H54 (cell line): ENCODE measurements at regions not wholly inside any gene's neighbourhood (a gene's known extent, or its start where the extent isn't known, plus 50 kb on each side); places are given as distances from the start of the nearest gene placed in this dataset.

Experiments
- DNase-seq: peaks from one replicate; pipeline ENCODE4 v3.0.0; 2011; ENCODE audit warnings: low spot score, mixed read lengths; ENCODE audit not compliant: insufficient read length
- FAIRE-seq: peaks from 3 replicates; lab custom pipeline; 2011; peaks lifted over from hg19 to GRCh38; lab: Jason Lieb, UNC
- POLR2A ChIP-seq: IDR thresholded peaks from 2 replicates; pipeline ENCODE4 v1.6.1; 2011; ENCODE audit warnings: low read depth, mild to moderate bottlenecking, low read length

DNA sequence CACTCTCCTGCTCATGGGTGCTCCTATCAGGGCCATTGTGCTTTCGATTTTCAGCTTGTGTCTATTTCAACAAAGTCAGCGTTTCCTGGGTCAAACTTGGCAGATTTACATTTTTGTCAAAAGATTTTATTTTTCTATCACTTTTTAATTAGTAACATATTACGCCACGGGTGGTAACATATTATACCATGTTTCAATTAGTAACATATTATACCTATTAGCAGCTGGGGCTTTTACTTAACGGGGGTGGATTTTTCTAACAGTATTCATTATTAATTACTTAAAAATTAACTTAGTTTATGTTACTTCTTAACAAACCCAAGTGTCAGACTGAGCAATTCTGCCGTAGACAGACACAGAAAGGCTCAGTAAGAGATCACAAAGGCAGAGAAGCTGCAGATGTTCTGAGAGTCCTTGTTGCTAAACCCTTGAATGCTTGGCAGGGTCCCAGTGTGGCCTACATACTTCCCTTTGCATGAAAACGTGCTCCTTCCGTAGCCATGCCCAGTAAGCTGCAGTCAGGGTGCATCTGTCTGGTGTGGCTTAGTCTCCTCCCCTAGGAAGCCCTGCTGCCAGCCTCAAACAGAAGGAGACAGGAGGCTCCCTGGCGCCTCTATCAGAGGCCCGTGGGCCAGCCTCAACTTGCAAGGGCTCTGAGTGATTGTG, 263.1 kb upstream of the CXCL12 start:
- DNase-seq (no peak), FAIRE-seq (no peak)
- no peak for TF ChIP-seq POLR2A

DNA sequence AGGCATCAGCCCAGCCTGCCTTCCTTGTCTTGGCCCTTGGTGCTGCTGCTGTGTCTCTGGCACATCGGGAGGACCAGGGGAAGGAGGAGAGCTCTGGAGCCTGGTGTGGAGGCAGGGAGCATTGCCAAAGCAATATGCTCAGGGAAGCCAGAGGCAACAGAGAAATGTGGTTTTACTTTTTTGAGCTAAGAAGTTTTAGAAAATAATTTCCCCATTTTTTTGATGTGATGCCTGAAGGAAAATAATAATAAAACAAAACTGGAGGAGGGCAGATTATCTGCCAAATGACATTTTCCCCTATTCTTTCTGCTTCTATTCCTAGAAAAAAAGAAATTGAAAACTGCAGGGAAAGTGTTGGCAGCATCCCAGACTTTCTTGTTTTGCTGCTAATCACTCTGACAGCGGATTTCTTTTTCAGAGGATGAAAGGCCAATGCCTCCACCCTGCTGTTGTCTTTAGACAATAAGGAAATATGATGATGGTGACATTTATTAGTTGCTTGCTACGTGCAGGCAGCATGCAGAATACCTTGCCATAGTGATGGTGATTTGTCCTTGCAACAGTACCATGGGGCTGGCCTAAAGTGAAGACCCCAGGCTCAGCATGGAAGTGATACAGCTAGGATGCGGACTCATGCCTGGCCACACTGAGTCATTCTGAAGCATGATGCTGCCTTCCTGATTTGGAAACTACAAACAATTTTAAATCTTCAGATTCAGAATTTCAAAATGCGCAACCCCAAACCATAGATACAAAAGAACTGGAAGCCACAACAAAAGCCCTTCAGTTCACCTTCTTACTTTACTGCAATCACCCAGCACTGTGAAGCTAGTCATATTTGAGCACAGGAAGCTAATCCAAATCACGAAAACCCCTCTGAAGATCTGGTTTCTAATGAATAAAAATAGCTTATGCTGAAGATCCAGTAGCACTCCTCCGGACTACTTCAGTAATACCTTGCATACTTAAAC, 260.2 kb upstream of the TMEM72 start:
- FAIRE-seq (no peak), DNase-seq (no peak)
- no peak for TF ChIP-seq POLR2A

DNA sequence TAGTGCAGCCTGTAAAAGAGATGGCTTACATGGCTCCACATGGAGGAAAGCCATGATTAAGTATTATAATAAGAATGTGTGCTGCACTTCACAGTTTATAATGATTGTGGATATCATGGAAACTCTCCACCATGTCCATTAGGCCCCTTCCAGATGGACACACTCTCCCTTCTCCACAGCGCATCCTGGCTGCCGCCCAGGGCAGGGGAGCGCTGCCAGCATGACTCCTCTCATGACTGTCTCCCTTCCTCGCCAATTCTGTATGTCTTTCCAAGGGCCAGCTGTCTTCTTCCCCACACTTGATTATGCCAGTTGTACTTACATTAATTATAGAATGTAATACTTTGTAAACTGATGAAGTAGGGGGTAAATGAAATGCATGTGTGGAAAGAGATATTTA, 259.3 kb upstream of the TMEM72 start:
- no peak for TF ChIP-seq POLR2A
- FAIRE-seq (no peak), DNase-seq (no peak)

DNA sequence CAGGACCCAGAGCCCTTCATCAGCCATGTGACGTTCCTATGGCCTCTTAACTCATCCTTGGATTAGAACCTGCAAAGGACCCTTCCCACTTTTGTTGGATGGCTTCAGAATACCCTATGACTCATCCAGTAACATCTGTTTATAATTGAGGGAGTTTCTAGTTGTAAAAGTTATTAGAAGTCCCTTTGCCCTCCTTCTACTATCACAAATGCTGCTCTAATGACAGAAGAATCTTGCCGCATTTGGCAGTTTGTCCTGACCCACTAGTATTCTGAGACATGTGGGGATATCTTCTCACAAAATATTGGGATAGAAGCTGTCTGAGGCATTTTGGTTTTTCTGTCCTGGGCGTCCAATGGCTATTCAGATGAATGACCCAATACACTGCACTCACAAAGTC, 251.8 kb upstream of the TMEM72 start:
- TF ChIP-seq POLR2A, result no peak
- DNase-seq, result no peak
- FAIRE-seq, result no peak

DNA sequence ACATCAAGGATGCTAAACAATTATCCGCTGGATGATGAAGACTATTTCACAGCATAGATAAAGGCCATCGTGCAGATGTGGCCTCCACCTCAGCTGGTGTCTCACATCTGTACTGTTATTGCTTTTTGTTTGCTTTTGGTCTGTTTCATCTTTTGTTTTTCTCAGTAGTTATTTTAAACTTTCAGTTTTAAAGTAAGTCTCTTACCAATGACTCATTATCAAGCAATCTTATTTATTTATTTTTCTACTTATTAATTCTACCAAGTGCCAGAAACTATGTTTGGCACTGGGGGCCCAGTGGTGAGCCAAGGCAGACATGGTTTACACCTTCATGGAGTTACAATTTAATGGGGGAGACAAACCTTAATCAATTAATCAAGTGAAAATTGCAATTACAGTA, 250.9 kb upstream of the TMEM72 start:
- DNase-seq, result no peak
- TF ChIP-seq POLR2A, result no peak
- FAIRE-seq, result no peak

DNA sequence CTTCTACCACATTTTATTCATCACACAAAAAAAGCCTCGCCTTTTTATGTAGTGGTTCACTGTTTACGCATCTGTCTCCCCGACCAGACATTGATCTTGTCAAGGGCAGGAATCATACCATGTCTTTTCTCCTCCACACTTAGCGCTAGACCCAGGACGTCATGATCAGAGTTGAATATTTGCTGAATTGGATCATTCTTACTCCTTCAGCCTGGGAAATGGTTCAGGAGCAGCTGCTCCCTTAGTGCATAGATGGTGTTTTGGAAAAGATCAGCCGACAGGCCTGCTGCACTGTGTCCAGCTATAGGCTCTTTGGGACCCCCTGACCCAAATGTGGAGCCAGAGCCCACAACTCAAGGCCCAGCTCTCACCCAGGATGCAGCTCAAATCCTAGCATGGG, 249.1 kb upstream of the TMEM72 start:
- FAIRE-seq (no peak), DNase-seq (no peak)
- TF ChIP-seq POLR2A, result no peak

DNA sequence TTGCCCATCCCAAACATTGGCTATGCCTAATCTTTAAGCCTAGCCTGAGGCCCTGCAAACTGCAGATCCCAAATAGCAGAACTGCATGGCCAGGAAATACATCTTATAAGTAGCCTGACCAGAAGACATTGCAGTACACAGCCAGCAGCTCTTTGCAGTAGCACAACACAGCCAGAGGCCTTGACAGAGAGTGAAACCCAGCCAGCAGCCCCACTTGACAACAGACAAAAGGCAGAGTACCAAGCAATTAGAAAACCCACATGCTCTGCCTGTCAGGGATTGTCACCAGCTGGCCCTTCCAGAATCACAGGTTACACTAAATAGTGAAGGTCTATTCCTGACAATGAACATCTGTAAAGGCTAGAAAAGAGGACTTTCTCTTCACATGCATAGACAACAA, 242.8 kb upstream of the TMEM72 start:
- no peak for FAIRE-seq
- no peak for DNase-seq
- no peak for TF ChIP-seq POLR2A

DNA sequence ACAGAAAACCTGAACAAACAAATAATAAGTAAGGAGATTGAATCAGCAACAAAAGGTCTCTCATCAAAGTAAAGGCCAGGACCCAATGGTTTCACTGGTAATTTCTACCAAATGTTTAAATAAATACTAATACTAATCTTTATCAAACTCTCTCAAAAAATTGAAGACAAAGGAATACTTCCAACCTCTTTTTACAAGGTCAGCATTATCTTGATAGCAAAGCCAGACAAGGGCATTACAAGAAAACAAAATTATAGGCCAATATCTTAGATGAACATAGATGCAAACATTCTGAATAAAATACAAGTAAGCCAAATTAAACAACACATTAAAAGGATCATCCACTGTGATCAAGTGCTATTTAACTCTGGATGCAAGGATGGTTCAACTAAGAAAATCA, 239.8 kb upstream of the TMEM72 start:
- TF ChIP-seq POLR2A, result no peak
- DNase-seq (no peak), FAIRE-seq (no peak)

DNA sequence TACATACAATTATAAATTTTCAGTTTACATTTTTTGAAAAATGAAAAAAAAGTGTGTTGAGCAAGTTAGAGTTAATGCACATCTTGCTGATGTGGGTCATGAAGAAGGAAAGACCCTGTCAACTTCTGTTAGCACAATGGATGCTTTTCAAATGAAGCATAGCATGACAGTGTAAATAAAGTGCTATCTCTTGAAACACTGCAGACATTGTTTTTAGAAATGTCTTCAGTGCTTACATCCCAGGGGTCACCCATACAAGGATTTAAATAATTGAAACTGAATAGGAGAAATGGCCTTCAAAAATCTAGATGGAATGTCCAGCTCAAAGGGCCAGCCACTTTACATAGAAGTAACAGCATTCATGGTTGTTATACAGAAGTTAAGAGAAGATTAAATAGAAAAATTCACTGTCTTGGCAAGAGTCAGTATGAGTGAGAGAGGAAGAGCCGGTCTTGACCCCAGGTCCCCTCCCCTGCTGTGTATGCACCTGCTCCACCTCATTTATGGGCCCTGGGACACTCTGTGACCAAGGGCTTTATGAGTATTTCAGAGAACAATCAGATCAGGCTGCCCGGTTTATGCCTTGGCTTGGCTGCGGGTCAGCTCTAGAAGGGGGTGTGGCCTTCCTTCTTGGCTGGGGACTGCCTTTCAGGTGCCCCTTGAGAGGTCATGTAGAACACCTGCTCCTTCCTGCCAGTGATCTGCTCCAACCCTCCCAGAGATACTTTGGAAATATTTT, 237.7 kb upstream of the TMEM72 start:
- FAIRE-seq (no peak), DNase-seq (no peak)
- no peak for TF ChIP-seq POLR2A

DNA sequence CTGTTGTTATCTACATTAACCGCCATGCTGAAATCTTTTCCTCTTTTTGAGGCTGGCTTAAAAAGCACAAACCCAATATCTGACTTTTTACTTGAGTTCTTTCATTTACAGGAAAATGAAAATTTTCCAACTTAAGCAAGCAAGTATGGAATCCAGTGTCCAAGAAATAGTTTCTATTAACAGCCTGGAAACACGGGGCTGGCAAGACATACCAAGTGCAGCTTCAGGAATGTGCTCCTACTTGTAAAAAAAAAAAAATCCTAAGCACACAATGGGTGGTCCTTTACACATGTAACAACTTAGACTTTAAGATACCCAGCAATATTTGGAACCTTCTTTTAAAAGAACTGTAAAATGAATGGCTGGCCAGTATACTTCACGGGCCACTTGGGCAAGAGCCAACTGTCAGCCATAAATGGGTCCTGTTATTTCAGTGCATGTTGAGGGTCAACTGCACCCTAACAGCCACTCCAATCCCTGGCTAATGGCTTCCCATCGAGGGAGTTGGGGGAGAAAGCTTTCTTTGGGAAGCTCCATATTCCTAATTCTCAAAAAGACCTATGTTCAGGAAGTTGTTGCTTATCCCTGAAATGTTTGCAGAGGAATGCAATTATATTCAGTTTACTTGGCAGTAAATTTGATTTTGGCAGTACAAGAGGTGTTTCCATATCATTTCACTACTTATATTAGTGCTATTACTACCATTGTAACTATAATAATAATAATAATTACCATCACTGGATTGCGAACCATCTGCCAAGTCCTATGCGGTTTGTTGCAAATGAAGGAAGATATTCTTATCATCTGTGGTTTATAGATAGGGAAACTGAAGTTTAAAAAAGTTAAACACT, 236.4 kb upstream of the TMEM72 start:
- no peak for TF ChIP-seq POLR2A
- no peak for DNase-seq
- FAIRE-seq, result no peak

DNA sequence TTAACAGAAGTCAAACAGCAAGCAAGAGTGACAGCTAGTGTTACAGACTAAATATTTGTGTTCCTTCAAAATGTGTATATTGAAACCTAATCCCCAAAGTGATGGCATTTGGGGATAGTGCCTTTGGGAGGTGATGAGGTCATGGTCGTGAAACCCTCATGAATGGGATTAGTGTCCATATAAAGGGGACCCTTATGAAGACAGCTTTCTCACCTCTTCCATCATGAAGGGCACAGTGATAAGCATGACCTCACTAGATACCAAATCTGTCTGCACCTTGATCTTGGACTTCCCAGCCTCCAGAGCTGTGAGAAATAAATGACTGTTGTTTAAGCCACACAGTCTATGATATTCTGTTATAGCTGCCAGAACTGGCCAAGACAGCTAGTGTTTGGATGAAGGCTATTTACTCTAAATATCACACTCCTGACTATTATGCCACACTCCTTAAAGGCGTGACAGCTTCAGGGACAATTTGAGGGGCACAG, 235.7 kb upstream of the TMEM72 start:
- no peak for DNase-seq
- no peak for TF ChIP-seq POLR2A
- no peak for FAIRE-seq

DNA sequence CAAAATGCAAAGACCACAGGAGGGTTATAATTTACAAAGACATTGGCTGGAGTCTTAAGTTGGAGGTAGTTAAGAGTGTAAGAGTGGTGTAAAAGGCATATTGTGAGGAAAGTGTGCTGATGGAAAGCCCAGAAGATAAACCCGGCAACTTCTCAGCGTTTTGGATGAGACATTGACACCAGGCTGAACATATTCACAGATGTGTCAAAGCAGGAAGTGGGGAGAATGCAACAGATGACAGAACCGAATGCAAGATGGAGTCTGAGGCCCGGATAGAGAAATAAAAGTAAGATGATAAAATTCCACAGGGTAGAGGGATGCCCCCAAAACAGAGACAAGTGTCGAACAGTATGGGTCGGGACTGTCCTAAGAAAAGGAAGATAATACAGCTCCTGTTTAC, 230.4 kb upstream of the TMEM72 start:
- no peak for TF ChIP-seq POLR2A
- no peak for DNase-seq
- no peak for FAIRE-seq

DNA sequence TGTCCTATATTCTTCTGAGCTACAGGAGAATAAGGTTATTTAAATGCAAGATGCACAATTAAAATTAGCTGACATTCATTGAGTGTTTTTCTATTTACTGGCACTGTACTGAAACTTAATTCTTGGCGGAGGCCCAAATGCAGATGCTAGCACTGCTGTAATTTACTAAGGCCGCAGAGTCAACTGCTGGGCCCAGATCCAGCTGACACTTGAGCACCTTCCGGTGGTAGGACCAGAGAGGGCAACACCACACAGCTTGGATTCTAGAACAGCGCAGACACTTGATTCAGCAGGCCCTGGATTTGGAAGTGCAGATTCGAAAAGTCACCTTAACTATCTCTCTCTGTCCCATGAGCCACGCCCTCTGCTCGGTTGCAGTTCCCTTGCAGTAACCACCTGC, 228.6 kb upstream of the TMEM72 start:
- DNase-seq (no peak), FAIRE-seq (no peak)
- no peak for TF ChIP-seq POLR2A
